SW 1271 (cell line): ENCODE measurements at regions not wholly inside any gene's neighbourhood (a gene's known extent, or its start where the extent isn't known, plus 50 kb on each side); places are given as distances from the start of the nearest gene placed in this dataset.

Source experiments
- DNase-seq, 2 experiments: peaks; one replicate each; lab custom pipeline; 2025; lab: John Stamatoyannopoulos, UW

GRCh38 chr14:98822917-98823316, 449.1 kb downstream of the BCL11B start:
- DNase-seq: no peak

DNA sequence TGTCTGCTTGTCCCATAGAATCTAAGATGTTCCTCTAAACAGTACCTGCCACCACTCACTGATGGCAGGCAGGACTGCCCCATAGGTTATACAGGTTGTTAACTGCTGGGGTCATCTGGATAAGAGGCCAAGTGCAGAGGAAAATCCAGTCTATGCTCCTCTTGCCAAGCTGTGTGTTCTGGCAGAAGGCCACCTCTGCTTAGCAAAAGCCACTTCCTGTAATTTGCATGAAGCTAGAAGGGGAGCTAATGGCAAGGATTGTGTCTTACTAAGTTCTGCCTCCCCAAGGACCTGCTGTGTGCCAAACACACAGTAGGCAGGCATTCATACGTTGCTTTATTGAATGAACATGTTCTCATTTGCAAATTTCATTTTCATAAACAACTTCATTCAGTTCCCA, 445.4 kb downstream of the BCL11B start:
- DNase-seq: no peak

- no peak for DNase-seq
Observed at GRCh38 chr14:98834119-98834518, 437.9 kb downstream of the BCL11B start.

GRCh38 chr14:98835051-98835824, 436.8 kb downstream of the BCL11B start:
- DNase-seq: no peak

DNA sequence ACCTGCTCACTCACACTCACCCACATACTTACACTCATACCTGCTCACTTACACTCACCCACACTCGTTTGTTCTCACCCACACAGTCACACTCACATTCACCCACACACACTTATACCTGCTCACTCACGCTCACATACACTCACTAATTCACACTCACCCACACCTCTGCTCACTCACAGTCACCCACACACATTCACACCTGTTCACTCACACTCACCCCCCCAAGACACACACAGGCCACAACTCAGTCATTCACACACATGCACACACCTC, 436.2 kb downstream of the BCL11B start:
- DNase-seq: no peak

- no peak for DNase-seq
Observed at GRCh38 chr14:98840091-98840490, 431.9 kb downstream of the BCL11B start.

GRCh38 chr14:98840511-98840910, 431.5 kb downstream of the BCL11B start:
- no peak for DNase-seq

DNA sequence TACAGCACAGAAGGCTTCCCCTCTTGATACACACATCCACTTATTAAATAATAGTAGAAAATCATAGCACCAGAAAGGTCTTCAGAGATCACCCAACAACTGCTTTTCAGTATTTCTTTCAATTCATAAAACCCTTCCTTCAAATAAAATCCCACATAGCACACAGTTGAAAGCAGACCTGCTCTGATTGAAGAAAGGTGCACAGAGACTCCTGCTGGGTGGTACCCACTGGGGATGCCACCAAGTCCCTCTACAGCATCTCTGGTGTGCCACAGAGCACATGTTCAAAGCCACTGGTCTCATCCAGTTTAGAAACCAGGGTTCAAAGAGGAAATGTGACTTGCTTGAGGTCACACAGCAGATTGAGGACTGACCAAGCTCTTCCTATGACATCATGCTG, 427.5 kb downstream of the BCL11B start:
- no peak for DNase-seq

GRCh38 chr14:98847521-98848468, 424.2 kb downstream of the BCL11B start:
- no peak for DNase-seq

DNA sequence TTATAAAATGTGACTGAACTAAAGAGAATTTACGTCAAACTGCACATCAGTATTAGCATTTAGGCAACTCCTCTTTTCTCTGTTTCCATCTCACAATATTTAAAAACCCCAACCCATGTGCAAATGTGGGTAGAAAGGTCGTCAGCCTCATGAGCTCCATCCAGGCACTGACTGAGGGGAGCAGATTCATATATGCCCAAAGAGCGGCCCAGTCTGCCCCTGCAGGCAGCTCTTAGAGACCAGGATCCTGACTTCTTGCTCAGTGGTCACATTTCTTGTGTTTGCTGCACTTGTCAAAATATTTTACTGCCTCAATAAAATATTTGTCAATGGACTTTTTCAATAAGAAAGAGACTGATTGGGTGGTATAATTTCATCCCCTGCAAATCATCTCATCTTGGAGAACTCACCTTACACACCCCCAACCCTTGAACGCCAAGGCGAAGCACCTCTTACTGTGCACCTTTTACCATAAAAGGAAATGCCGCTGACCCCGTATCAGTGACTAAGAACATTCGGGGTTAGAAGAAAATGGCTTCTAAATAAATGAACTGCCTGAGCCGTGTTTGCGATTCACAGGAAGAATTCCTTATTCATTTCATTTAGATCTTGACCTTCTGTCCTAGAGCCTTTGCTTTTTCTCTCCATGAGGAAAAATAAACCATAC, 418.8 kb downstream of the BCL11B start:
- DNase-seq: no peak

DNA sequence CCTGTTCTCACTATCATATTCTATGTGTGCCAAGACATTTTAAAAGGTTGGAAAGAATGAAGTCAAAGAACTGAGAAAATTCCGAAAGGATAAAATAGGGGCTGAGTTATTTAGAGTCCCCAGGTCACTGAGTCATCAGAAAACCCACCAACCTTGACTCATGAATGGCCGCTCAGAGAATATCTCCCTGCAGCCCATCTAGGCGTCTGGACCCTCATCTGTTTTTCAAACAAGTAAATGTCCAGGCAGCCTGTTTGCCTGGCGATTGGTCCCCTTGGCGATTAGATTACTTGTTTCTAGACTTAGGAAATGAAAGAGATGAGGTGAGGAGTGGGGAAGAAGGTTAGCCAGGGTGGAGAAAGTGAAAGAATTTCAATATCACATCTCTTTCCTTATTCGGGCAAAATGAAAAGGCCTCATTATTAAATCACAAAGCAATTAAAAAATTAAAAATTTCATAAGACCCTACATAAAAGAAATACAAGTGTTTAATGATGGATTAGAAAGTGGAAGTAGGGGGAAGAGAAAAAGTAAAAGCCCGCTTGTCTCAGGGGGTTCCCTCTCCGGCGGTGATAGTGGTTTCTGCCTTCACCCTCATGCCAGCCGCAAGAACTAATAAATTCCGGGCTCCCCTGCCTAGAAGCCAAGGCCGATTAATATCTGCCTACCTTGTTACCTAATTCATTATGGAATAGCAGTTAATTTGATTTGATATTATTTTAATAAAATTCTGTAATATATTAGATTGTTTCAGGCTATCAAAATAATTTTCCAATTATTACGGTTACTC, 415.9 kb downstream of the BCL11B start:
- no peak for DNase-seq

GRCh38 chr14:98858158-98858557, 413.8 kb downstream of the BCL11B start:
- DNase-seq: no peak

GRCh38 chr14:98858561-98858960, 413.4 kb downstream of the BCL11B start:
- no peak for DNase-seq

- DNase-seq: no peak
Observed at GRCh38 chr14:98859301-98859700, 412.7 kb downstream of the BCL11B start.

GRCh38 chr14:98864211-98864610, 407.8 kb downstream of the BCL11B start:
- no peak for DNase-seq

- DNase-seq: no peak
Observed at GRCh38 chr14:98867146-98867545, 404.9 kb downstream of the BCL11B start.

GRCh38 chr14:98867726-98868125, 404.3 kb downstream of the BCL11B start:
- DNase-seq: no peak

DNA sequence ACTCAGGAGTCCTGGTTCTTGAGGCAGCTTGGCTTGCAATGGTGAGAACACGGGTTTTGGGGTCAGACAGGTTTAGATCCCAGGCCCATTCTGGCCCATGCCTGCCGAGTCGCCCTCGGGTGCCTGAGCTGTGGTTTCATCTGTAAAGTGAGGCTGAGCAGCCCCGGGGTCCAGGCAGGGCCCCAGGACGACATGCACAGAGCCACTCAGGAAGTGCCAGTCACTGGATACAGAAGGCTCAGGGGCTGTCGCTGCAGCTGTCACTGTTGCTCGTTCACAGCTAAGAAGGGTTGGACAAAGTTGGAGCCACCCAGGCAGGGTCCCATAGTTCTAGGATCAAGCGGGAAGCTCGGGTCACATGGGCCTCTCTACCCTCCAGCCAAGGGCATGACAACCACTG, 403.1 kb downstream of the BCL11B start:
- no peak for DNase-seq

DNA sequence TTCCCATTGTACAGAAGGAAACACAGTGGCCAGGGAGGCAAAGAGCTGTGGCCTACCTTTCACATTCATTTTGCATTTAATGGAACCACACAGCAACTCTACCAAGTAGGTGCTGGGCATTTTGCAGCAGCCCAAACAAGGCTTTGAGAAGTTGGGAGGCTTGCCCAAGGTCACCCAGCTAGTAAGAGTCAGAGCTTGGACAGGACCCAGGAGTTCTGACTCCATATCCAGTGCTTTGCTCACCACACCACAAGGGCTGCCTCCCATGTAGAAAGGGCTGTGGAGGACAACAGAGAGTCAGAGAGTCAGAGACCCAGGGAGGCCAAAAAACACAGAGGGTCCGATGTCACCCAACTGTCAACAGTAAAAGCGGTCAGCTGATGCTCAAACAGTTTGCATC, 400.2 kb downstream of the BCL11B start:
- DNase-seq: no peak

DNA sequence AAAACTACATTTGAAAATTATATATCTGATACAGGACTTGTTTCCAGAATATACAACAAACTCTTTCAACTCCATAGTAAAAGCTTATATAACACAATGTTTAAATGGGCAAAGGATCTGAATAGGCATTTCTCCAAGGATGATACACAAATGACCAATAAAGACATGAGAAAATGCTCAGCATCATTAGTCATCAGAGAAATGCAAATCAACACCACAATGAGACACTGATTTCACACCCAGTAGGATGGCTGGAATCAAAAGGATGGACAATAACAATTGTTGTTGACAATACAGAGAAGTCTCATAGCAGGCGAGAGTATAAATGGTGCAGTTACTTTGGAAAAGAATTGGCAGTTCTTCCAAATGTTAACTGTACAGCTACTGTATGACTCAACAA, 394.9 kb downstream of the BCL11B start:
- DNase-seq: no peak

DNA sequence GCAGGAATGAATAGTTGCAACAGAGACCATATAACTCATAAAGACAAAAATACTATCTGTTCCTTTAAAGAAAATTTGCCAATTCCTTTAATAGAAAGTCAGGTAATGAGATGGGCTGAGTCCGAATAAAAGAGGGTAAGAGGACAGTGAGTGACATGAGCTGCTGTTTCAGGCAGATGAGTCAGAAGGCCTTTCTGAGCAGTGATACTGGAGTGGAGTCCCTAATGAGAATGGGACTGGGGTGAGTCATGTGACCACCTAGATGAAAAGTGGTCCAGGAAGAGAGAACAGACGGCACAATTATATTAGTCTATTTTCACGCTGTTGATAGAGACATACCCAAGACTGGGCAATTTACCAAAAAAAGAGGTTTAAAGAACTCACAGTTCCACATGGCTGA, 393.7 kb downstream of the BCL11B start:
- DNase-seq: no peak

- DNase-seq: no peak
Observed at GRCh38 chr14:98886982-98887381, 385.0 kb downstream of the BCL11B start.
